Amniotic epithelial cell (primary cell): ENCODE measurements at regions not wholly inside any gene's neighbourhood (a gene's known extent, or its start where the extent isn't known, plus 50 kb on each side); places are given as distances from the start of the nearest gene placed in this dataset.

ENCODE experiments used
- DNase-seq: peaks from one replicate; pipeline ENCODE4 v3.0.0-alpha.2; 2010; ENCODE audit warnings: low read depth

DNA sequence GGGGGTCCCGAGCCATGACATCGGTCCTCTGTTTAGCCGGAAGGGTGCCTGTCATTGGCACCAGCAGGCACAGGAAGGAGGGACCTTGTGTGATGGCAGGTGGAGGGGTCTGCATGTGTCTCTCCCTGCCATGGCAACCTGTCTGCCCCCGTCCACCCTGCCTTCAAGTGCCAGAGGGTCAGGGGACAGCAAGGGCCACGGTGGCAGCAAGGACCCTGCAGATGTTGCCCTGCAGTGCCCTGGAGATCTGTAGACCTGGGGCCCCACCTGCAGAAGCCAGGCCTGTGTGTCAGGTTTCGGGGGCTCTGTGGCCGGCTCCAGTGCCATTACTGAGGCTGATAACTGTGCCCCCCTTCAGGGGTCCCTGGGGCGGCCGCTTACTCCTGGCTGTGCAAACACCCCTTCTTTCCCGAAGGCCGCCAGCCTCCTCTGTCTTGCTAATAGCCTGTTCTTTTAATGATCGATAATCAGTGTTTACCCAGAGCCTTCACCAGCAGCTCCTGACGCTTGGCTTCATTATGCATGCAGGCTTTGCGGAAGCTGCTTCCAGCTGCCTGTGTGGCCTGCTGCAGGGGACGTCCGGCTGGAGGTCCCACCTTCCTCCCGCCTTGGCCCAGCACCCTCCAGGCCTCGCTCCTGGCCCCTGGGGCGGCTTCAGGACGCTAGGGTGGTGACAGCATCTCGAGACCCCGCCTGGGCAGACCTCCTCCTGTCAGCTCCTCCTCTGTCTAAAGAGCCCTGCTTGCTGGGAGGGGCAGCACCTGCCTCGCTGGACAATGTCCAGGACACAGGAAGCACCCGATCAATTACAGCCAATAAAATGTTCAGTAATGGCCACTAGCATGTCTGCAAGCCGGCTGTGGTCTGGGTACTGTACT is 153.0 kb downstream of the KIF26A start:
- DNase-seq = no peak

DNA sequence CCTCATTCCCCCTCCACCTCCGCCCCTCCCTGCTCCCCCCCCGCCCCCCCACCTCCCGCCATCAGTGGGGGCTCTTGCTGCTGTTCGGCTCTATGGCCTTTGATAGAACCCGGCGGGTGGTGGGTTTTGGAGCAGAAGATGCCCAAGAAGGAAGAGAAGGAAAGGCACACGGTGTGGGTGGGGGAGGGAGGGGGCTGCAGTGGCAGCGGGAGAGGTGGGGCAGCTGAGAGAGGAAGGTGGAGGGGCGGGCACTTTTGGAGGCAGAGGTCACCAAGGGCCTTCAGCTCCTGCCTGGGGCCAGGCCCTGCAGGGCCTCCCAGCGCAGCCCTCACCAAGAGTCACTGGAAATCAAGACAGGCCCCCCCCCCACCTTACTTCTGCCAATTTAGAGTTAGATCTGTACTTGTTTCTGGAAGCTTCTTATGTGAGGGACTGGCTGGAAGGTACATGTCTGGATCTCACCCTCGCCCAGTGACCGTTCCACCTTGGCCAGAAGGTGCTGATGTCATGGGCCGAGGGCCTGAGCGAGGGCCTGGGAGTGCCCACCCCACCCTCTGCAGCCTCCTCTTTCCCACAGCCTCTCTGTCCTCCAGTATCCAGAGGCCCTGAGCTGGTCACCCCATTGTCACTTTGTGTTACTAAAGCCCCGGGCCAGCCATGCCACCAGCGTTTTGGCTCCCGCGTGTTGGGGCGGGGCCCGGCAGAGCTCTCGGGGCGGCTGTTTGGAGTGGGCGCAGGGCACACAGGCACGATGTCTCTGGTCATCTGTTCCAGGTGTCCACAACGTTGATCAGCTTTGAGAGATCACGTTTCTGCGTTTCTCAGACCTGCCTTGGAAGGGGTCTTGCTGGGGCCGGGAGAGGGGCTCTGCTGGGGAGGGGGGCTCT is 153.9 kb downstream of the KIF26A start:
- DNase-seq = no peak

DNA sequence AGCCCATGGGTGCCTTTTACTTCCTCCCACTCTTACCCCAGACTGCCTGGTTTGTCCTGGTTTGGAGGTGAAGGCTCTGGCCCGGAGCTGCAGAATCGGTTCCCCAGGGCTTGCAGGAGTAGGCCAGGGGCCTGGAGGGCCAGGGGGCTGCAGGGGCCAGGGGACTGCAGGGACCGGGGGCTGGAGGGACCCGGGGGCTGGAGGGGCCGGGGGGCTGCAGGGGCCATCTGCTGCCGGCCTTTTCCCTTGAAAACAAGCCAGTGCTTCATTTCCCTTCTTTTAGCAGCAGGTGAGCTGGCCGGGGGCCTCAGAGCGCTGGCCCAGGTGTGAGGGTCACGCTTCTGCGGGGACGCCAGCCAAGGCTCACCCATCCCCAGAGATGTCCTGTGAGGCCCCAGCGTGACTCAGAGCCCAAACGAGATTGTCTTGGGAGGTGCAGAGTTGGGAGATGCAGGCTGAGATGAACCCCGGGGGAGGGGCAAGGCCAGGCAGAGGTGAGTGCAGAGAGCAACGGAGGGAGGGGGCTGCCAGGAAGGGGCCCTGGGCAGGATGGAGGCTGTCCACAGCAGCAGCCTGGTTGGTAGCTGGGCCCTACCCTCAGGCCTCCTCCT is 154.9 kb downstream of the KIF26A start:
- DNase-seq = no peak

DNA sequence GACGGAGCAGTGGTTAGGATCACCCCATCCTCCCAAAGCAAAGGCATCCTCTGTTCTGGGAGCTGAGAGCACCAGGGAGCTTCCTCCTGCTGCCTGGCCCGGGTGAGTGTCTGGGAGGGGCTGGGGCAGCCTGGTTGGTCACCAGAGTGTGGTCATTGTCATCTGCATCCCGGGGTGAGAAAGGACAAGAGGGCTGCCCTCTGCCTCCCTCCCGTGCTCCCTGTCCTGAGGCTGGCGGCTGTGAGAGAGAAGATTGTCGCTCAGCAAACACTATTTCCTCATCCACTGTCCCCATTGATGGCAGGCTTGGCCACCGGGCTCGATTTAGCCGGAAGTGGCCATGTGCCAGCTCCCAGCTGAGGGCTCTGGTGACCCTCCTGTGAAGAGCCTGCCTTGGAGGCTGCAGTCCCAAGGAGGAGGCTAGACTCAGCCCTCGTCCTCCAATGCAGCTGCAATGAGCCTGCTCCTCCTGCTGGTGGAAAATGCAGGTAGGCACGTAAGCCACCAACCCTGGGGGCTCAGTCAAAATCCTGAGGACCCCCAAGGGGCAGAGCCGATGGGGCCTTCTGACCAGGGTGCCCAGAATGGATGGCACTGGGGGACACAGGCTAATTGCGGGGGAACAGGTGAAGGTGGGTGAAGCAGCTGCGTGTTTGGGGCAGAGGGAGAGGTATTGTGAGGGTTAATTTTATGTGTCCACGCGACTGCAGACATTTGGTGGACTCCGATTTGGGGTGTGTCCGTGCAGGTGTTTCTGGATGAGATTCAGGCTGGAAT is 155.7 kb downstream of the KIF26A start:
- DNase-seq = no peak

DNA sequence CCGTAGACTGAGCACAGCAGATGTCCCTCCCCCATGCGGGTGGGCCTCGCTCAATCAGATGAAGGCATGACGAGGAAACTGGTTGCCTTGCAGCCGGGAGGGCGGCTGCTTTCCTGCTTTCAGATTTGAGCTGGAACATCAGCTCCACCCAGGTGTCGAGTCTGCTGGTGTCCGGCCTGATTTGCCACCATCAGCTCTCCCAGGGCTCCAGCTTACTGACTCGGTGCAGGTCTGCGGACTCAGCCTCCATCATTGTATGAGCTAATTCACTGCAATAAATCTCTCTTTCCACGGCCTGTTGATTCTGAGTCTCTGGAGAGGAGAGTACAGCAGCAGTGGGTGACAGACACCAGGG is 156.2 kb downstream of the KIF26A start:
- no peak for DNase-seq

DNA sequence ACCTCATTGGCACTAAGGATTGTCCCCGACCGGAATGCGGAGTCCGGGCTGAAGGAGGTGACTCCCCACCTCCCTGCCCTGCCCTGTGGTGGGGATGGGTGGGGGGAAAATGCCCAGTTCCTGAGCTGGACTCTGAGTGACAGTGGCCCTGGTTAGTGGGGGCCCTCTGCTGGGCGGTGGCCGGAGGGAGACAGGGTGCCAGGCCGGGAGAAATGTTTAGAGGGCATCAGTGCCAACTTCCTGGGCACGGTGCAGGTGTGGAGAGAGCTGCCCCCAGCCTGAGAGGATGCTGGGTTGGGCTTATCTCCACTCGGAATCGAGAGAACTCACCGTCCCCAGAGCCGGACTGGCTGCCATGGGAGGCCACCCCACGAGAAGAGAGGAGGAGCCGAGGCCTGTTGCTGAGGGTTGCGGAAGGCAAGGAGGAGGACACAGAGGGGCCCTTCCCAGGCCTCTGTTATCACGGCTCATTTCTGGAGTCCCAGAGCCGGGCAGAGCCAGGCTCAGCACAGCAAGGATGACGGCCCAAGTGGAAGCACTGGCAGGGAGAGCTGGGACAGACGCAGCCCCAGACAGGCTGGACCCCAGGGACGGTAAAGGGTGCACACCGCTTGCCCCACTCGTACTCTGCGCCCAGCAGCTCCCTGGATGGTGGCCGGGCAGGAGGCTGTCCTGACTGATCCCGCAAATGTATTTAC is 156.7 kb downstream of the KIF26A start:
- no peak for DNase-seq

DNA sequence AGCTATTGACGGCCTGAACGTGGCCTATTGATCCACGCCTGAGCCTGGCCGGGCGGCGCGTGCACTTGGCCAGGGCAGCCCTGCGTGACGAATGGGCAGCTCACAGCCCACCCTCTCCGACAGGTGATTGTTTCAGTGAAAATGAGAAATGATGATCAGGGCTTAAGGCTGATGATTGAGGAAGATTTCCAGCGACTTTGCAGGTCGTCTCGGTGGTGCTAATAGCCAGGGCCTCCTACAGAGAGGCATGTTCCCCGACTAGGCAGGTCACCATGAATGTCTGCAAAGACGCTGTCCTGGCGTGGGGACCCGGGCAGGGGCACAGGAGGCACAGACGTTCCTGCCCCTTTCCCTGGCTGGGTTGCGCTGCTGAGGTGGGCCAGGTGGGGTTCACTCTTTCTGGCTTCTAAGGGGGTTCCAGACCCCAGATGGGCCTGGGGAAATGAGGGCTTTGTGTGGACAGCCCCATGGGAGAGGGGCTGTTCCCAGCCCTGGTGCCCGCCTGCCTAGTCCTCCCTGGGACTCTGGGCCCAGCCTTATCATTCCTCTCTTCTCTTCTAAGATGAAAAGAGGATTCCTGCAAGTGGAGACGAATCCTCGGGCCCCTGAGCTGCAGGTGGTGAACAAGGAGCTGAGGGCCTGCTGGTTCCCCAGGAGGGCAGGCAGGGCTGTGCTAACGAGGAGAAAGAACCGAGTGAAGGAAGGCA is 157.4 kb downstream of the KIF26A start:
- no peak for DNase-seq

DNA sequence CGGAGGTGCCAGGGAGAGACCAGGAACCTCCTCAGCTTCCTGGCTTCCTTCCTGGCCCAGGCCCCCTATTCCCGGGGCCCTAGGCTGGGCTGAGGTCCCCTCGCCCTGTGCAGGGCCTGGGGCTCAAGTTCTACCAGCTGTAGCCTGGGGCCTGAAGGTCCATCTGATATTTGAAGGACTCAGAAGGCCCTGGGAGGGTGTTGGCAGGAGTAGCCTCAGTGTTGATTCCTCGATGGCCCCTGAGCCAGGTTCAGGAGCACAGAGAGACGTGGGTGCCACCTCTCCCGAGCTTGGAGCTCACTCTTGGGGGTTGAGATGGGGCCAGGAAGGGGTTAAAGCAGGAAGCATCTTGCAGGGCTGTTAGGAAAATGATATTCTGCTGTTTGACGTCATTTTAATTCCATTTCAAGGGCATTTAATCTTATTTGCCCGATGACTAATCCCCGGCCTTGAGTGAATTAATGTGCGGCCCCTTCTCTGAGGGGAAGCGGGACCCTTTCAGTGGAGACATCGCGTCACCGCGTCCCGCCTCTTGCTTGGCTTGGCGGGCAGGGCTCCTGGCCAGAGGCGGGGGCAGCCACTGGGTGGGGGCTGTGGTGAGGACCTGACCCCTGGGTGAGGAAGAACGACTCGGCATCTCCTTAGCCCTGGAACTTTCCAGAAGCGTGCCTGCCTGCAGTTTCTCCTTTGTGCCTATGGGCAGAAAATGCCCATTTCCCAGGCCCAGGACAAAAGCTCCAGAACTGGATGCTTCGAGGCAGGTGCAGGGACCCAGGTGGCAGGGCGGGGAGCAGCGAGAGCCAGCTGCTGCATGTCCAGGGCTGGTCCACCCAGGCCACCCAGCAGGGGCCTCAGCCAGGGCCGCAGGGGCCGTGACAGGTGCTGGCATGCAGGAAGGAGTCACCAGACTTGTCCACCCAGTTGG is 158.3 kb downstream of the KIF26A start:
- peak; percentile 15 for DNase-seq

DNA sequence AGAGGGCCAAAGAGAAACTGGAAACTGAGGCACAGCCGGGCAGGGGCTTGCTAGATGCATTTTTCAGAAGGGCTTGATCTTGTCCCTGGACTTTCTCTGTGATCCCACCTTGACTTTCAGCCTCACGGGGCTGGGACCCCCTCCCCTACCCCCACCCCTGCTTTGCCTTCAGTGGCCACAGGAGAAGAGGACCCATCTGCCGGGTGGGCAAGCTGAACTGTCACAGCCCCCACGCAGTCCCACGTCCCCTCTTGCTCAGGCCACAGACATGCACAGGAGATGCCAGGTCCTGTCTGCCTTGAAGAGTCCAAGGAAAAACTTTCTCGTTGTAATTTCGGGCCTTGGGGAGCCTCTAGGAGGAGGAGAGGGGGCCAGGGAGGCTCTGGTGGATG is 158.9 kb downstream of the KIF26A start:
- DNase-seq = no peak

DNA sequence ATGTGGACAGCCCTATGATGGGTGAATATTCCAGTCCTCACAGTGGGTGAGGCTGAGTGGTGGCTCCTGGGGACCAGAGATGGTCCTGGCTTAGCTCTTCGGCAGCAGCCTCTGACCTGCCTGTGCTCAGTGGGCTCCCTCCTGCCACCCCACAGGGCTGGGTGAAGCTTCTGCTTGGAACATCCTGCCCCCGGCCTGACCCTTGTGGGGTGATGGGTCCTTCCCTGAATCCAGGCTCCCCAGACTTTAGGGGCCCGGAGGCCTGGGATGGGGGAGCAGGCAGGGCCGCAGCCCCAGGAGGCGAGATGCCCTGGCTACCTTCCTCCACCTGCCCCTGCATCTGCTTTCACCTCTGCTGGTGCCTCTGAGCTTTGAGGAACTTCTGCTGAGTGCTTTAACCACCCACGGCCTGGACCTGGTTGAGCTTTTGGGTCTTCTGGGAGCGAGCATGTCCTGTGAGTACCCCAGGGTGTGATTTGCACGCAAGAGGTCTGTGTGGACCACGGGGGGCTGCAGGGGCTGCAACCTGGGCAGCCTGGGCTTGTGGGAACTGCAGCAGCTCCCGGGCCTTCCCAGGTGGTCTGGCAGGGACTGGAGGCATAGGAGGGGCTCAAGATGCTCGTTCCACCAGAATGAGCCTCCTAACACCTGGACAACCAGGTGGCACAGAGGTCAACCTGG is 159.5 kb downstream of the KIF26A start:
- no peak for DNase-seq

DNA sequence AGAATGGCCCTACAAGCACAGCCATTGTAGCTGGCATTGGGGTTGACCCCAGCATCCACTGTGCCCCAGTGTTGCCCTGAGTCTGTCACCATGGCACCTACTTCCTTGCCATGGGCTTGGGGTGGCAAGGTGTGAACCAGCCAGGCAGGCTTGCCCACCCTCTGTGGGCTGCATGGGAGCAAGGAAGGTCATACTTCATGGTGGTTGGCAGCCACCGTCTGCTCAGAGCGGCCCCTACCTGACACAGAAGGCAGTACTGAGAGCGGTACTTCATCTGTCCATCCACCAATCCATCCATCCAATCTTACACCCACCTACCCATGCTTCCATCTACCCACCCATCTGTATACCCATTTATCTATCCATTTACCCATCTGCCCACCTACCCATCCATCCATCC is 160.1 kb downstream of the KIF26A start:
- no peak for DNase-seq

DNA sequence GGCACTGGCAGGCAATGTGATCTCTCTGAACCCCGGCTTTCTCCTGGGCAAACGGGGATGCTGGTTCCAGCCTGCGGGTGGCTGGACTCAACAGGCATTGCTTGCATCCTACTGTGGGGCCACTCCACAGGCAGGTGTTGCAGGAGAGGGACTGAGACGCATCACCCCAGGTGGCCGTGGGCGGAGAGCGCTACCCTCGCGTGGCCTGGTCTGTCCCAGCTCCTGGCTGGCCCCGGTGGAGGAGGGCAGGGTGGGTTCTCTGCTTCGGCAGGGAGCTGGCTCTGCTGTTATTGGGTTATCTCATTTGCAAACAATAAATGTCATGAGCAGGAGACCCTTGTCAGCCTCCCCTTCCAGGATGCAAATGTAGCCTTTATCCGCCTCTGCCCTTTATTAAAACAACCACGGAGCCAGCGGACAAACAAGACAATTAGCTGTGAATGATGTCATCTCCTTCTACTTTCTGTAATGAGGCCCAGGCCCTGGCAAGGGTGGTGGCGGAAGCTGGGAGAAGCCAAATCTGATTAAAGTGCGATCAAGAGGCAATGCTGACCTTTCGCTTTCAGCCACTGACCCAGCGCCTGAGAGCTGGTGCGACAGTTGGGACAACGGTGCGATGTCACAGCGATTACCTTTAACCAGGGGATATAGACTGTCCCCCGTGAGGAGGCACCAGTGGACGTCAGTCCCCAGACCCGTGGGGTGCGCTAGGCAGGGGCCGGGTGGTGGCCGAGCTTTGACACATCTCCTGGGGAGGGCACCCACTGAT is 161.8 kb downstream of the KIF26A start:
- DNase-seq = no peak

DNA sequence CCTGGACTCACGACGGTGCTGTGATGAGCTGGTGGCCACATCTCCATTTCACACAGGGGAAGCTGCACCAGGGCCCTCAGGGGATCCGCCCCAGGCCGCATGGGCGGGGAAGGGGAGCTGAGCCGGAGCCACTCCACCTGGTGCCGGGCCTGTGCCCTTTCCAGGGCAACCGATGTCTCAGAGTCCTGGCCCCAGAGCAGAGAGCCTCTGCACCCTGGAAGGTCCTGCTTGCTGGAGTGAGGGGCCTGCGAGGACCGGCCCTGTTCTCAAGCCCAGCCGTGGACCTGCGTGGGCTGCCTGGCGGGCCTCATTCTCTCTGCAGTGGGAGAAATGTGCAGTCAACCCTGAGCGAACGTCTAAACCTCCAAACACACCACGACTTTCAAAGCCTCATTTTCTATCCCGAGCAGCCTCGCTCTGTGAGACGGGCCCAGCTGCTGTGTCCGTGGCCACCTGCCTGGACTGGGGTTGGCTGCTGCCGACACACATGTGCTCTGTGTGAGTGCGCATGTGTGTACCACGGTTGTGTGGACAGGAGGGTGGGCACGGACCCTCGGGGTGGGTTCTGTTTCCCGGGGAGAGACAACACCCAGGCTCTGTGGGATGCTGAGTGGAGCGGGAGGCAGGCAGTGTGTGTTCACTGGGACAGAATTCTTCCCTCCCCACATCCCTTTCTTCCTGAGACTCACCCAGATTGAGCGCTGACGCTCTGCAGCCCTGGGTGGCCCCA is 163.5 kb downstream of the KIF26A start:
- DNase-seq = no peak

DNA sequence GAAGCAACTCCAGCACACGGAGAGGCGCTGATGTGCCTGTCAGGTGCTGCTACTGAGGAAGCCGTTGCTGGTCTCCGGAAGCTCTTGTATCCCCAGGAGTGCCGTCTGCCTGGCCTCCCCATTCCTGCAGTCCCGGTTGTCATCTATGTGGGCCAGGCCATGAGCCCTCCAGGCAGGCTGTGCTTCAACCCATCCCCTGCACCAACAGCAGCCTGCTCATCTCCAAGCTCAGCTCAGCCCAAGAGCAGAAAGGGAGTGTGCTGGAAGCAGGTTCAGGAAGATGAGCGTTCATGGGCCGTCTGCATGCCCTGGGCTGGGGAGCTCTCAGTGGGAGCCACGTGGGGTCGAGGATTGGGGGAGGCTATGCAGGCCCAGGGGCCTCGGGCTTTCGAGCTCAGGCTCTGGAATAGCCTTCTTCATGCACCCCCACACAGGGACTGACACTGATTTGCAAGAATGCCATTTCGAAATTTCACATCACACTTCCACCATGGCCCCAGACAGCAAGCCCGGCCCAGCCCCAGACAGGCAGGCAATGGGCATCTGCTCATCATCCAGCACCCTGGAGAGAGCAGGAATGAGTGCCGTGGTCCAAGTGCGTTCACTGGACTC is 164.5 kb downstream of the KIF26A start:
- DNase-seq = no peak

DNA sequence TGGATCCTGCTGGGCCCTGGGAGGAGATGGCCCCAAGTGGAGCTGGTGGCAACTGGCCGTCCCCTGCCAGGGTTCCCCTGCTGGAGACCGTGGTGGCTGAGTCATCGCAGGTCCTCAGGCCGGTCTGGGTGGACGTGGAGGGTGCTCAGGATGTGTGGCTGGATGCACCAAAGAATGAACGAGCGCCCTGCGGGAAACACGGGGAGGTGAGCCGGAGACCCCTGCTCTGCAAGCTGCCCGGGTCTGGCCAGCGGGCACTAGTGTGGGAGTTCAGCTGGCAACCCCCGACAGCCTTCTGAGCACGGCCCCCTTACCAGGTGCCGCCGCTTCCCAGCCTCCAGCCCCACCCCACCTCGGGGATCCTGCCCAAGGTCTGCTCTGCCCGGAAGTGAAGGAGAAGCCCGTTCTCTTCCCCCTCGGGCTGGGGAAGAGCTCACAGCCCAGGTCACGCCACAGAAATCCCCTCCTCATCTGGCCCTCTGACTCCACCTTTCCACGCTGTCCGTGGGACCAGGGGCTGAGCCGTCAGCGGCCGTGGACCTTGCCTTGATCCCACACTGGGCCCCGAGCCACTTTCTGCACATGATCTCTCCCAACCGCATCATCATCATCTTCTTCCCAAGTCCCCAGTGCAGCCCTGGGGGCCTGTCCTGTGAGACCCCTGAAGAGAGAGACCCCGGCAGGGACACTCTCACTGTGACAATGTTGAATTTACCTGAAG is 165.5 kb downstream of the KIF26A start:
- DNase-seq = no peak
